ENCODE measurements at regions not wholly inside any gene's neighbourhood (a gene's known extent, or its start where the extent isn't known, plus 50 kb on each side); places are given as distances from the start of the nearest gene placed in this dataset.

DNA sequence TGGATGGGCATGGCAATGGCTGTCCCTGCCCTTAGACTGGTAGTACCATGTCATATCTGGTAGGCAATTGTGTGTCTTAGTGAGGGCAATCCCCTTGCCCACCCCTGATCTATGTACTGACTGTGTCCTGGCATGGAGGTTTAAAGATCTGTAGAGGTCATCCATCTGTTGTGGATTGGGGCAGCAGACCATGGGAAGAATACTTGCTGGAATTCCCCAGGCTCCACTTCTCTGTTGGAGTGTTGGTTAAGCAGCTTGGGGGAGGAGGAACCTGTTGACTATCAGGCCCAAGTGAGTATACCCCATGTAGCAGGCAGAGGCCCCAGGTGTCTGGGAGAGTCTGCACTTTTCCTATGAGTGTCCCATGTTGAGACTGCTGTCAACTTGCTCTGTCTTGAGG is 246.7 kb upstream of the DIPK2B start (continued):
- TF ChIP-seq, protein P1, sequence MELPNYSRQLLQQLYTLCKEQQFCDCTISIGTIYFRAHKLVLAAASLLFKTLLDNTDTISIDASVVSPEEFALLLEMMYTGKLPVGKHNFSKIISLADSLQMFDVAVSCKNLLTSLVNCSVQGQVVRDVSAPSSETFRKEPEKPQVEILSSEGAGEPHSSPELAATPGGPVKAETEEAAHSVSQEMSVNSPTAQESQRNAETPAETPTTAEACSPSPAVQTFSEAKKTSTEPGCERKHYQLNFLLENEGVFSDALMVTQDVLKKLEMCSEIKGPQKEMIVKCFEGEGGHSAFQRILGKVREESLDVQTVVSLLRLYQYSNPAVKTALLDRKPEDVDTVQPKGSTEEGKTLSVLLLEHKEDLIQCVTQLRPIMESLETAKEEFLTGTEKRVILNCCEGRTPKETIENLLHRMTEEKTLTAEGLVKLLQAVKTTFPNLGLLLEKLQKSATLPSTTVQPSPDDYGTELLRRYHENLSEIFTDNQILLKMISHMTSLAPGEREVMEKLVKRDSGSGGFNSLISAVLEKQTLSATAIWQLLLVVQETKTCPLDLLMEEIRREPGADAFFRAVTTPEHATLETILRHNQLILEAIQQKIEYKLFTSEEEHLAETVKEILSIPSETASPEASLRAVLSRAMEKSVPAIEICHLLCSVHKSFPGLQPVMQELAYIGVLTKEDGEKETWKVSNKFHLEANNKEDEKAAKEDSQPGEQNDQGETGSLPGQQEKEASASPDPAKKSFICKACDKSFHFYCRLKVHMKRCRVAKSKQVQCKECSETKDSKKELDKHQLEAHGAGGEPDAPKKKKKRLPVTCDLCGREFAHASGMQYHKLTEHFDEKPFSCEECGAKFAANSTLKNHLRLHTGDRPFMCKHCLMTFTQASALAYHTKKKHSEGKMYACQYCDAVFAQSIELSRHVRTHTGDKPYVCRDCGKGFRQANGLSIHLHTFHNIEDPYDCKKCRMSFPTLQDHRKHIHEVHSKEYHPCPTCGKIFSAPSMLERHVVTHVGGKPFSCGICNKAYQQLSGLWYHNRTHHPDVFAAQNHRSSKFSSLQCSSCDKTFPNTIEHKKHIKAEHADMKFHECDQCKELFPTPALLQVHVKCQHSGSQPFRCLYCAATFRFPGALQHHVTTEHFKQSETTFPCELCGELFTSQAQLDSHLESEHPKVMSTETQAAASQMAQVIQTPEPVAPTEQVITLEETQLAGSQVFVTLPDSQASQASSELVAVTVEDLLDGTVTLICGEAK (IDR thresholded peaks at IDR 0.05), result no peak
- TF ChIP-seq, protein P1 (CRISPR knock-in tag; IDR thresholded peaks at IDR 0.05), result no peak
- no peak for TF ChIP-seq SKI (IDR thresholded peaks at IDR 0.05; ENCODE audit: partially characterized antibody)
- TF ChIP-seq ZNF549 (CRISPR knock-in tag; IDR thresholded peaks at IDR 0.05), result no peak
- no peak for TF ChIP-seq ZNF34 (CRISPR knock-in tag; IDR thresholded peaks at IDR 0.05; ENCODE audit: borderline replicate concordance)
